Suppressor macrophage (primary cell): ENCODE measurements at regions not wholly inside any gene's neighbourhood (a gene's known extent, or its start where the extent isn't known, plus 50 kb on each side); places are given as distances from the start of the nearest gene placed in this dataset.
"Not testable (repeated sequence)": the region's sequence is repeated elsewhere in the genome, so short reads cannot be mapped to it uniquely, and the experiment has no call there.

Source experiments
- DNase-seq, 4 experiments: peaks; one replicate each; pipeline ENCODE4 v3.0.0-alpha.2; 2020 to 2022

- DNase-seq = no peak
Observed at GRCh38 chr13:105773241-105773640, 762.2 kb downstream of the EFNB2 start.

GRCh38 chr13:105764486-105764885 is 771.0 kb downstream of the EFNB2 start:
- DNase-seq = no peak

GRCh38 chr13:105763851-105764250 is 771.6 kb downstream of the EFNB2 start:
- DNase-seq = no peak

- DNase-seq = no peak
Observed at GRCh38 chr13:105762096-105762495, 773.4 kb downstream of the EFNB2 start.

GRCh38 chr13:105758918-105759860 is 776.3 kb downstream of the EFNB2 start:
- DNase-seq = no peak

- no peak for DNase-seq
Observed at GRCh38 chr13:105740739-105741138, 794.7 kb downstream of the EFNB2 start.

GRCh38 chr13:105737688-105738087 is 797.8 kb downstream of the EFNB2 start:
- no peak for DNase-seq

GRCh38 chr13:105735281-105735680 is 800.2 kb downstream of the EFNB2 start:
- no peak for DNase-seq

GRCh38 chr13:105732806-105733529 is 802.5 kb downstream of the EFNB2 start:
- DNase-seq = no peak

GRCh38 chr13:105725887-105726286 is 809.6 kb downstream of the EFNB2 start:
- DNase-seq = no peak

GRCh38 chr13:105721016-105721415 is 814.4 kb downstream of the EFNB2 start:
- DNase-seq = no peak

GRCh38 chr13:105719859-105720258 is 815.6 kb downstream of the EFNB2 start:
- no peak for DNase-seq

- DNase-seq = no peak
Observed at GRCh38 chr13:105709181-105709580, 826.3 kb downstream of the EFNB2 start.

GRCh38 chr13:105703843-105704242 is 831.6 kb downstream of the EFNB2 start:
- DNase-seq = no peak

GRCh38 chr13:105702441-105702840 is 833.0 kb downstream of the EFNB2 start:
- no peak for DNase-seq

GRCh38 chr13:105692769-105693168 is 842.7 kb downstream of the EFNB2 start:
- no peak for DNase-seq

- DNase-seq = no peak
Observed at GRCh38 chr13:105684216-105684615, 851.2 kb downstream of the EFNB2 start.

GRCh38 chr13:105679838-105680237 is 855.6 kb downstream of the EFNB2 start:
- DNase-seq = no peak

GRCh38 chr13:105678072-105678471 is 857.4 kb downstream of the EFNB2 start:
- no peak for DNase-seq

GRCh38 chr13:105672881-105673280 is 862.6 kb downstream of the EFNB2 start:
- DNase-seq = no peak

GRCh38 chr13:105671131-105671530 is 864.3 kb downstream of the EFNB2 start:
- not testable (repeated sequence) for DNase-seq

- DNase-seq = no peak
Observed at GRCh38 chr13:105670179-105670990, 865.1 kb downstream of the EFNB2 start.

GRCh38 chr13:105665284-105665683 is 870.2 kb downstream of the EFNB2 start:
- no peak for DNase-seq
